Osteoblast (primary cell): ENCODE measurements at regions not wholly inside any gene's neighbourhood (a gene's known extent, or its start where the extent isn't known, plus 50 kb on each side); places are given as distances from the start of the nearest gene placed in this dataset.

Experiments
- DNase-seq: peaks from one replicate; pipeline ENCODE4 v3.0.0; 2011; ENCODE audit warnings: low spot score, mixed read lengths; ENCODE audit not compliant: insufficient read length; ENCODE audit errors: missing footprints
- H2AFZ ChIP-seq: 2 replicates; pipeline ENCODE4 v1.6.0; 2011; ENCODE audit warnings: mild to moderate bottlenecking, low read length
- H3K27ac ChIP-seq: 2 replicates; pipeline ENCODE4 v1.5.1; 2011; ENCODE audit warnings: mild to moderate bottlenecking, low read depth, low read length, moderate library complexity
- H3K27me3 ChIP-seq: 2 replicates; pipeline ENCODE4 v1.6.0; 2012; ENCODE audit warnings: mild to moderate bottlenecking, control low read depth, inconsistent platforms, low read length, moderate library complexity; ENCODE audit not compliant: insufficient read depth
- H3K36me3 ChIP-seq: 2 replicates; pipeline ENCODE4 v1.5.1; 2011; ENCODE audit warnings: mild to moderate bottlenecking, low read length, control low read depth, moderate library complexity; ENCODE audit not compliant: insufficient read depth
- H3K4me1 ChIP-seq: 2 replicates; pipeline ENCODE4 v1.5.1; 2011; ENCODE audit warnings: mild to moderate bottlenecking, low read length, control low read depth, moderate library complexity; ENCODE audit not compliant: insufficient read depth
- H3K4me2 ChIP-seq: 2 replicates; pipeline ENCODE4 v1.6.0; 2011; ENCODE audit warnings: mild to moderate bottlenecking, low read length; ENCODE audit not compliant: insufficient read depth
- H3K4me3 ChIP-seq: fragments of 200-600 bp; sonication (generic); 3 replicates; pipeline ENCODE4 v1.5.1; 2012; ENCODE audit warnings: mild to moderate bottlenecking, low read length, inconsistent platforms; ENCODE audit not compliant: insufficient read depth
- H3K79me2 ChIP-seq: 2 replicates; pipeline ENCODE4 v1.6.0; 2012; ENCODE audit warnings: mild to moderate bottlenecking, low read length, control low read depth, inconsistent platforms; ENCODE audit not compliant: insufficient read depth
- H3K9me3 ChIP-seq: 2 replicates; pipeline ENCODE4 v1.5.1; 2011; ENCODE audit warnings: low read depth, low read length, control low read depth
- H4K20me1 ChIP-seq: 2 replicates; pipeline ENCODE4 v1.6.0; 2012; ENCODE audit warnings: mild to moderate bottlenecking, low read length, control low read depth; ENCODE audit not compliant: insufficient read depth
- CTCF ChIP-seq: IDR thresholded peaks from 2 replicates; pipeline ENCODE4 v1.5.1; 2011; ENCODE audit warnings: mild to moderate bottlenecking, low read depth, low read length, moderate library complexity; ENCODE audit errors: extremely low read depth

GRCh38 chr6:72457738-72458137, 164.1 kb upstream of the KCNQ5 start:
- no peak overlapping the region for H3K4me3 ChIP-seq
- no peaks in the 10 kb centered on the region for H4K20me1 ChIP-seq
- no peaks in the 10 kb centered on the region for H3K27me3 ChIP-seq

DNA sequence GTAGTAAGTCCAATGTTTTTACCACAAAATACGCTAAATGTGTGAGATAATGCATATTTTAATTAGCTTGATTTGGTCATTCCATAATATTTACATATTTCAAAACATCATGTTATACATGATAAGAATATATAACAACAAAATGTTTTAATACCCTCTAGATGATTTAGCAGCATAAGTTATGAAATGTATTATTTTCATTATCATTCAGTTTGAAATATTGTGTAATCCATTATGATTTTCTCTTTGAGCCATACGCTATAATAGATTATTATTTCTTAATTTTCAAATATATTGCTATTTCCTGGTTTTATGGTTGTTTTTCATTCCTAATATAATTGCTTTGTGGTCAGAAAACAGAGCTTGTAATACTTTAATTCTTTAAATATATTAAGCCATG, 163.3 kb upstream of the KCNQ5 start:
- H3K79me2 ChIP-seq: no peaks in the 10 kb centered on the region
- TF ChIP-seq CTCF: no peak
- no peak overlapping the region for H3K4me3 ChIP-seq
- no peaks in the 10 kb centered on the region for H3K4me1 ChIP-seq
- no peak overlapping the region for H3K27ac ChIP-seq
- no peaks in the 10 kb centered on the region for H3K36me3 ChIP-seq
- no peak overlapping the region for H2AFZ ChIP-seq
- H3K4me2 ChIP-seq: no peak overlapping the region
- no peaks in the 10 kb centered on the region for H3K9me3 ChIP-seq
- no peaks in the 10 kb centered on the region for H4K20me1 ChIP-seq
- DNase-seq: no peak
- no peaks in the 10 kb centered on the region for H3K27me3 ChIP-seq

More at GRCh38 chr6:72457738-72458137, 164.1 kb upstream of the KCNQ5 start:
- Histone ChIP-seq H3K9me3 (no peaks in the 10 kb centered on the region), H3K4me1 (no peaks in the 10 kb centered on the region), H2AFZ (no peak overlapping the region), H3K4me2 (no peak overlapping the region), H3K27ac (no peak overlapping the region), H3K36me3 (no peaks in the 10 kb centered on the region), H3K79me2 (no peaks in the 10 kb centered on the region)
- no peak for DNase-seq
- no peak for TF ChIP-seq CTCF

- TF ChIP-seq CTCF: no peak
- Histone ChIP-seq H3K4me2 (no peak overlapping the region), H3K79me2 (no peaks in the 10 kb centered on the region), H3K27ac (no peak overlapping the region), H3K27me3 (no peaks in the 10 kb centered on the region), H3K36me3 (no peaks in the 10 kb centered on the region), H3K9me3 (no peaks in the 10 kb centered on the region), H2AFZ (no peak overlapping the region), H4K20me1 (no peaks in the 10 kb centered on the region), H3K4me3 (no peak overlapping the region), H3K4me1 (peaks cover 9% of the 10 kb centered on the region)
- no peak for DNase-seq
These were observed 160.7 kb upstream of the KCNQ5 start for GRCh38 chr6:72461144-72461543.

DNA sequence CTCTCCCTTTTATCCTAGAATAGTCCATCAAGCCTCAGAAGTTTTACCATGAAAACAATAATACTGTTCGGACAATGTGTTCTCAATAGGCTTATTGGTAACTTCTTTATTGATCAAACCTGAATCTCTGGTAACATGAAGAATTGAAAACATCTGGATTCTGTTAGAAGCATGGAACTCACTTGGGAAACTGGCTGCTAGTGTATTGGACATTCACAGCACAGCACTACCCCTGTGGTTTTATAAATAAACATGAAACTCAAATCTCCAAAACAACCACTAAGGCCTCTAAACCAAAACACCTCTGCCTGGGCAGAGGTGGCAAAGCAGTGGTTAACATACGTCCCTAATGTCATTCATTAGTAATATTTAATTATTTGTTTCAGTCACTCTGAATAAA, 157.6 kb upstream of the KCNQ5 start:
- H3K4me3 ChIP-seq: no peak overlapping the region
- no peak for DNase-seq
- TF ChIP-seq CTCF: no peak
- H3K27ac ChIP-seq: no peak overlapping the region
- H3K79me2 ChIP-seq: no peaks in the 10 kb centered on the region
- no peak overlapping the region for H3K4me2 ChIP-seq
- no peaks in the 10 kb centered on the region for H4K20me1 ChIP-seq
- H3K27me3 ChIP-seq: no peaks in the 10 kb centered on the region
- H3K4me1 ChIP-seq: peaks cover 13% of the 10 kb centered on the region
- H2AFZ ChIP-seq: no peak overlapping the region
- no peaks in the 10 kb centered on the region for H3K9me3 ChIP-seq
- H3K36me3 ChIP-seq: no peaks in the 10 kb centered on the region
